ENCODE measurements at regions not wholly inside any gene's neighbourhood (a gene's known extent, or its start where the extent isn't known, plus 50 kb on each side); places are given as distances from the start of the nearest gene placed in this dataset.

- no peak for TF ChIP-seq TOX (CRISPR knock-in tag; IDR thresholded peaks at IDR 0.05; ENCODE audit: borderline replicate concordance)
- no peak for TF ChIP-seq CSRNP3 (CRISPR knock-in tag; IDR thresholded peaks at IDR 0.05)
- no peak for TF ChIP-seq TSHZ2 (CRISPR knock-in tag; IDR thresholded peaks at IDR 0.05)
- TF ChIP-seq PATZ1 (CRISPR knock-in tag; IDR thresholded peaks at IDR 0.05; ENCODE audit: borderline replicate concordance), result no peak
- TF ChIP-seq ZNF70 (CRISPR knock-in tag; IDR thresholded peaks at IDR 0.05), result no peak
- no peak for TF ChIP-seq POU6F1 (CRISPR knock-in tag; IDR thresholded peaks at IDR 0.05; ENCODE audit: borderline replicate concordance, low read depth)
- no peak for TF ChIP-seq ISL1 (CRISPR knock-in tag; IDR thresholded peaks at IDR 0.05)
- TF ChIP-seq ZNF8 (CRISPR knock-in tag; IDR thresholded peaks at IDR 0.05), result no peak
- TF ChIP-seq ZFP3 (CRISPR knock-in tag; IDR thresholded peaks at IDR 0.05), result no peak
- no peak for TF ChIP-seq ARNTL (CRISPR knock-in tag; IDR thresholded peaks at IDR 0.05; ENCODE audit: borderline replicate concordance, low read depth)
- no peak for TF ChIP-seq SNAI2 (CRISPR knock-in tag; IDR thresholded peaks at IDR 0.05)
- no peak for TF ChIP-seq BACH2 (CRISPR knock-in tag; IDR thresholded peaks at IDR 0.05; ENCODE audit: borderline replicate concordance)
- TF ChIP-seq CSDC2 (CRISPR knock-in tag; IDR thresholded peaks at IDR 0.05), result no peak
- TF ChIP-seq TCF4 (CRISPR knock-in tag; IDR thresholded peaks at IDR 0.05; ENCODE audit: borderline replicate concordance), result no peak
- no peak for TF ChIP-seq PPARA (CRISPR knock-in tag; IDR thresholded peaks at IDR 0.05; ENCODE audit: borderline replicate concordance)
- TF ChIP-seq ZFP30 (CRISPR knock-in tag; IDR thresholded peaks at IDR 0.05), result no peak
- no peak for TF ChIP-seq GLIS3 (CRISPR knock-in tag; IDR thresholded peaks at IDR 0.05)
- no peak for TF ChIP-seq CREB5 (CRISPR knock-in tag; IDR thresholded peaks at IDR 0.05; ENCODE audit: low read depth)
- no peak for TF ChIP-seq ESRRG (CRISPR knock-in tag; IDR thresholded peaks at IDR 0.05)
- ATAC-seq, result no peak
These were observed 887.7 kb downstream of the SI start for GRCh38 chr3:164190566-164190965.

- ATAC-seq, result no peak
- TF ChIP-seq TOX (CRISPR knock-in tag; IDR thresholded peaks at IDR 0.05; ENCODE audit: borderline replicate concordance) (no peak), BACH2 (CRISPR knock-in tag; IDR thresholded peaks at IDR 0.05; ENCODE audit: borderline replicate concordance) (no peak), RARB (CRISPR knock-in tag; IDR thresholded peaks at IDR 0.05) (no peak), ARNTL (CRISPR knock-in tag; IDR thresholded peaks at IDR 0.05; ENCODE audit: borderline replicate concordance, low read depth) (no peak)
These were observed 892.2 kb downstream of the SI start for GRCh38 chr3:164186095-164186494.

GRCh38 chr3:164179110-164179774 is 899.1 kb downstream of the SI start:
- no peak for ATAC-seq
- TF ChIP-seq RARB (CRISPR knock-in tag; IDR thresholded peaks at IDR 0.05) (no peak), SNAI2 (CRISPR knock-in tag; IDR thresholded peaks at IDR 0.05) (no peak), CSDC2 (CRISPR knock-in tag; IDR thresholded peaks at IDR 0.05) (no peak), POU6F1 (CRISPR knock-in tag; IDR thresholded peaks at IDR 0.05; ENCODE audit: borderline replicate concordance, low read depth) (no peak), ZFP30 (CRISPR knock-in tag; IDR thresholded peaks at IDR 0.05) (no peak), ZC3H10 (CRISPR knock-in tag; IDR thresholded peaks at IDR 0.05) (no peak), GLIS3 (CRISPR knock-in tag; IDR thresholded peaks at IDR 0.05) (no peak), TOX (CRISPR knock-in tag; IDR thresholded peaks at IDR 0.05; ENCODE audit: borderline replicate concordance) (no peak), ZNF70 (CRISPR knock-in tag; IDR thresholded peaks at IDR 0.05) (no peak), ZNF565 (CRISPR knock-in tag; conservative IDR thresholded peaks at IDR 0.05; ENCODE audit: low read depth) (no peak), CSRNP3 (CRISPR knock-in tag; IDR thresholded peaks at IDR 0.05) (no peak)
